GM18508 (cell line): ENCODE measurements at regions not wholly inside any gene's neighbourhood (a gene's known extent, or its start where the extent isn't known, plus 50 kb on each side); places are given as distances from the start of the nearest gene placed in this dataset.
"Not testable (repeated sequence)": the region's sequence is repeated elsewhere in the genome, so short reads cannot be mapped to it uniquely, and the experiment has no call there.

Experiments
- ATAC-seq: cut with Tn5 transposase; IDR thresholded peaks from one replicate; pipeline ENCODE4 v1.9.1; 2021; ENCODE audit warnings: moderate number of reproducible peaks; ENCODE audit not compliant: insufficient read depth, unreplicated experiment

DNA sequence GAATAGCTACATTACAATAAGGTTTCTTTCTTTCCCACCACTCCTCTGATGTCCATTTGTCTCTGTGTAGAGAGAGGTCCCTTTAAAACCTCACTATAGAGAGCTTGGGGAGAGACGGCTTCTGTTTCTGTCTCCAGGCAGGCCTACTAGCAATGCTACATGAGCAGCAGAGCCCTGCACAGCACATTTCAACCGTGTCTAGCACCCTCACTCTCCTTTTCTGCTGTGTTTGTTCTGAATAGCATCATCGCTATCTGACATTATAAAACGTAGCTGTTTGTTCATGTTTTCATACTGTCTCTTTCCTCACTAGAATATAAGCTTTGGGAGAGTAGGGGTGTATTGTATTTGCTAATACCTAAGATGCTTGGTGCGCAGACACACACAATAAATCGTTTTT, 487.8 kb upstream of the DPP6 start:
- ATAC-seq = no peak

DNA sequence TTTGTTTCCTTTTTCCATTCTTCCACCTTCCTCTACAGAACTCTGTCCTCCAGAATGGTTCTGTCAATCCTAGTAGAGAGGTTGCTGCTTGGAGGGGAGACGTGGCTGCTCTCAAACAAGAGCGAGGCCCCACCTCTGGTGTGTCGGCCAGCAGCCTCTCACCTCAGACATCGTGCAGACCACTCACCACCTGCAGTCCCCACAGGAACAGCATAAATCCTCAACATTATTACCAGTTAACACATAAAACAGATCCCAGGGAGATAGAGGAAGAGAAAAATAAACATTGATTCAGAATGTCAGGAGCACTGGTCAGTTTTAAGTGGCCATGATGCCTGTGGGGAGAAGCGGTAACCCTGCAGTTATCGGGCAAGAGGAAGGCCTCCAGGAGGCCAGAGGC, 485.9 kb upstream of the DPP6 start:
- ATAC-seq = no peak

DNA sequence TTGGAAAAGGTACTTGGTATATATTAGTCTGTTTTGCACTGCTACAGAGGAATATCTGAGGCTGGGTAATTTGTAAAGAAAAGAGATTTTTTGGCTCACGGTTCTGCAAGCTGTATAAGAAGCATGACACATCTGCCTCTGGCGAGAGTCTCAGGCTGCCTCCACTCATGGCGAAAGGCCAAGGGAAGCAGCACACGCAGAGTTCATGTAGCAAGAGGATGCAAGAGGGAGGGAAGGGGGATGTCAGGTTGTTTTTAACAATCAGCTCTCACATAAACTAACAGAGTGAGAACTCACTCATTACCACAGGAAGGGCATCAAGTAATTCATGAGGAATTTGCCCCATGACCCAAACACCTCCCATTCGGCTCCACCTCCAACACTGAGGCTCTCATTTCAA, 484.8 kb upstream of the DPP6 start:
- ATAC-seq = no peak

DNA sequence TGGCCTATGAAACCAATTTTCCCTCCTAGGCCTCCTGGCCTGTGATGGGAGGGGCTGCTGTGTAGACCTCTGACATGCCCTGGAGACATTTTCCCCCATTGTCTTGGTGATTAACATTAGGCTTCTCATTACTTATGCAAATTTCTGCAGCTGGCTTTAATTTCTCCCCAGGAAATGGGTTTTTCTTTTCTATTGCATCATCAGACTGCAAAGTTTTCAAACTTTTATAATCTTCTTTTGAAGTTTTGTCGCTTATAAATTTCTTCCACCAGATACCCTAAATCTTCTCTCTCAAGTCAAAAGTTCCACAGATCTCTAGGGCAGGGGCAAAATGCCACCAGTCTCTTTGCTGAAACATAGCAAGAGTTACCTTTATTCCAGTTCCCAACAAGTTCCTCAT, 482.7 kb upstream of the DPP6 start:
- ATAC-seq = not testable (repeated sequence)

DNA sequence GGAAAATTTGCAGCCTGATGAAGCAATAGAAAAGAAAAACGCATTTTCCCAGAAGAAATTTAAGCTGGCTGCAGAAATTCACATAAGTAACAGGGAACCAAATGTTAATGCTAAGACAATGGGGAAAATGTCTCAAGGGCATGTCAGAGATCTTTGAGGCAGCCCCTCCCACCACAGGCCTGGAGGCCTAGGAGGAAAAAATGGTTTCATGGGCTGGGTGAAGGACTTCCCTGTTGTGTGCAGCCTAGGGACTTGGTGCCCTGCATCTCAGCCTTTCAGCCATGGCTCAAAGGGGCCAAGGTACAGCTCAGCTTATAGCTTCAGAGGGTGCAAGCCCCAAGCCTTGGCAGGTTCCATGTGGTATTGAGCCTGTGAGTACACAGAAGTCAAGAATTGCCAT, 476.1 kb upstream of the DPP6 start:
- no peak for ATAC-seq

DNA sequence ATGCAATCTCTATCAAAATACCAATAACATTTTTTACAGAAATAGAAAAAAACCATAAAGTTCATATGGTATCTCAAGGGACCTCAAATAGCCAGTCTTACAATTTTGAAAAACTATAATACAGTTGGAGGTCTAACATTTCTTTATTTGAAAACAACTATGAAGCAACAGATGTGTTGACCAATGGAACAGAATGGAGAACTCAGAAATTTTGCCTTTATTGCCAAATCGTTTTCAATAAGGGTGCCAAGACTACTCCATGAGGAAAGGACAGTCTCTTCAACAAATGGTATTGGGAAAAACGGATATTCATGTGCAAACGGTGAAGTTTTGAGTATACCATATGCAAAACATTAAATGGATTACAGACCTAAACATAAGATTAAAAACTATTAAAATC, 470.8 kb upstream of the DPP6 start:
- ATAC-seq = no peak

DNA sequence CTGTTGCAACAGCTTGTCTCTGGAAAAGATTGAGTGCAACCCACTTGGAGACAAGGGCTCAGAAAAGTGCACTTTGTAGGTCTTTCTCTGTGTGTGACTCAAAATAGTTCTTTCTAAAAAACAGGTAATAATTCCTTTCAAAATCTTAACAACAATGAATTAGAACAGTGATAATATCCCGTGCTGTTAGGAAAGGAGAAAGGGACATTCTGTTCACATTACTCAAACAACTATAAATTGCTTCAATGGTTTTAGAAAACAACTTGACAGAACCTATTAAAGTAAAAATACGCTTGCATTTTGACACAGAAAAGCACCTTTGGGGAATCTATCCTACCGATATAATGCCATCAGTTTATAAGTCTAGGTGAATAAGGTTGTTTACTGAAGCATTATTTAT, 468.1 kb upstream of the DPP6 start:
- no peak for ATAC-seq

DNA sequence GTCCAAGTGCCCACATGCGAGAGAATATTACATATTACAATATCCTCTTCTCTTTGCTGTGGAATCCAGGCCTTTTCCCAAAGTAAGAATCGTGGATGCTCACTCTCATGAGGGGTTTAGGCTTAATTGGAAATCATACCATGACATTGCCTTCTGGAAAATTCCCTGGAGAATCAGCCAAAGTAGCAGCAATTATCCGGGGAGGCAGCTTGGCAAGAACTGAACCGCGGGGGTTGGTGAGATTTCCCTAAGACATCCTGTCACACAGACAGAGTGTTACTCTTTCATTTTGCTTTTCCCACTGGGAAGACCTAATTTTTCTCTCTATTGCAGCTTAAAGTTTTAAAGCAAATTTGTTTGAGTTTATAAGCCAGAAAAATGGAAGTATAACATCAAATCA, 463.6 kb upstream of the DPP6 start:
- ATAC-seq = no peak

DNA sequence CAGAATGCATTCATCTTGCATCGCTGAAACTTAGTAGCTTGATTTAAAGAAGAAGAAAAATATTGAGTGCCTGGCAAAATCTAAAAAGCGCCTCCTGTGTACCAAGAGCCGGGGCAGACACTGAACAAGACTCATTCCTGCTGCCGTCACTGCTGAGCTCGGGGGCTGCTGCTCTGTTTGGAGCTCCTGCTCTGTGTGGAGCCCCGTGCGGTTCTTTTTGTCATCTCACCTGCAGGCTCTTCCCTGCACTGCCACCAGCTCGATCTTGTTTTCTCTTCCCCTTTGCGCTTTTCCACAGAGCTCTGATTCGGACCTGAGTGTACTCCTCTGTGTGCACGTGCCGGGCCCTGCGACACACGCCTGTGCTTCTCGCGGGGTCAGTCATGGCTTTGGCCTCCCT, 462.1 kb upstream of the DPP6 start:
- no peak for ATAC-seq

DNA sequence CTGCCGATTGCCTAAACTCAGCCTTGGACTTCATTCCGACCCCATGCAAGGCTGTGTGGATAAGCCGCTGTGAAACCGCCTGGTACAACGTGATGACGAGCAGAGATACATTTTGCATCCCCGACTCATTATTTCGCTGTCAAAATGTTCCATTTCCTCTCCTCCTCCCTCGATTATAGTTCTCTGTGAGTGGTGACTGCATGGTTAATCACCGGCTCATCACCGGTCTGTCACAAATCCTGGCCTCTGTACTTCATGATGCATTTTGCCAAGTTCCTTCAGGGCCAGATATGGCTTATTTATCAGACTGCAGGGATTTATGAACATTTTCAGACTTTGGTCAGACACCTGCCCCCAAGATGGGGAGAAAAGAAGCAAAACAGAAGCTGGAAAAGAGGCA, 461.6 kb upstream of the DPP6 start:
- no peak for ATAC-seq

DNA sequence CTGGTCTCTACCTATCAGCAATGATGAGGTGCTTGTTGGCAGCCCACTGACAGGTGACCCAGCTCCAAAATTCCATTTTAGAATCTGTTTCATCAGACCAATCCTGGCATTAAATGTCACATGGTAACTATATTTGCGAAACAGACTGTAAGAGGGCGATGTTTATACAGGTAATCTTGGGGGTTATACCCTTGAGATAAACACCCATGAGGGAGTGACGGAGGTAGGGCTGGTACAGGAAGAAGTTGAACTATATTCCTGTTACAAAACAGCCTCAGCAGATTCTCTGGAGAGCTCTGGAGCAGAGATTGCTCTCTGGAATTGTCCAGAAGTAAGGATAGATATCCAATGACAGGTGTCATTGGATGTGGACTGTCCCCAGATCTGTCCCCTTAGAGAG, 444.8 kb upstream of the DPP6 start:
- ATAC-seq = no peak

DNA sequence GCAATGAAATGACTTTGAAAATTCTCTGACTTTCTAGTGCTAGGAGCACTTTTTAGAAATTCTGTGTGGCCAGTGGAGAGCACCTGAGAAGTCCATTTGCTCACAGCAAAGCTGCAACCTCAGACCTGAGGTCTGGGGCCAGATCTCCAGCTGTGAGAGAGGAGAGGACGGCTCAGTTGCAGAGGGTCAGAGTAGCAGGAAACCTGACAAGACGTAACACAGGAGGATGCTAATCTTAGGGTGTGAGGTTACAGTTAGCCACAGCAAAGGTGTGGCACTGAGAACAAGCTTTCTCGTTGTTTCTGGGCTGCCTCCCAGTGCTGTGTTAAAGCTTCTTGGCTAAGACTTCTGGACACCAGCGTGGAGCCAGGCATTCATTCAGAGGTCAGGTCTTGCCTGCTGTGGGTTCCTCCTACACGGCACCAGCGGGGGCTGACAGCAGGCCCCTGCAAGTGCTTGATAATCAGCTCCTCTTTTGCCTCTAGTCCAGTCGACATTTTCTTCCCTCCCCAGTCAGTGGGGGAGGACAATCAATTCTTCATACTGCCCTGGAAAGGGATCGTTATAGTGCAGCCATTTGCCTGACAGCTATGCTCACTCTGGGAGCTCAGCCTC, 435.4 kb upstream of the DPP6 start:
- no peak for ATAC-seq

DNA sequence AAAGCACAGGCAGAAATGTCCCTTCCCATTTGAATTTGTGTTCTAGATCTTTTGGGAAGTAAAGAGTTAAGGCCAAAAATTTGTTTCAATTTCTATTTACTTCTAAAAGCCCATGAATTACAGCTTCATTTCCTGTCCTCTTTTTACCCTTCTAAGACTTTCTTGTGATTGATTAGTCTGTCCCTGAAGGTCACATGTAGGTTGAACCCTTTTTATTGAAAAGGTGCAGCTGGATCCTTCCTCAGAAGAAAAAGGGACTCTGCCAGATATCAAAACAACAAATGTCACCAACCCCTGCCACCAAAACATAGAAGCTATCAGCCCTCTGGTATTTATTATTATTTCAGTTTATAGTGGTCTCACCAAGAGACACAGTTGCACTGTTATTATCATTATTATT, 424.9 kb upstream of the DPP6 start:
- ATAC-seq = no peak

DNA sequence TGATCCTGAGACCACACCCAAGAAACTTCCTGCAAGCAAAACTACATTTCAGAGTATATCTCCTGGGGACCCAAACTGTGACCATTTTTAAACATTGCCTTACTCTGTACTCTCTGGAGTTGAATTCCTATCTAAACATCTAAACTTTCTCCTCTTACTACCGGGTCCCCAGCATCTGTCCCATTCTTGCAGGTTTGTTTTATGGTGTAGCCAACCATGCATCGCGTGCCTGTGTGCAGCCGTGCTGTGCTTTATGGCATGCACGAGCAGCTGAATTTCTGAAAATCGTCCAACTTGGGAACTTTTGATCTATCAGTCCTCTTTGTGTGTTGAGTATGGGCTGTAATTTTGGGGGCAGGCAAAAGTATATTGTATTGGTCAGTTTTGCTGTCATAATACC, 423.8 kb upstream of the DPP6 start:
- no peak for ATAC-seq

DNA sequence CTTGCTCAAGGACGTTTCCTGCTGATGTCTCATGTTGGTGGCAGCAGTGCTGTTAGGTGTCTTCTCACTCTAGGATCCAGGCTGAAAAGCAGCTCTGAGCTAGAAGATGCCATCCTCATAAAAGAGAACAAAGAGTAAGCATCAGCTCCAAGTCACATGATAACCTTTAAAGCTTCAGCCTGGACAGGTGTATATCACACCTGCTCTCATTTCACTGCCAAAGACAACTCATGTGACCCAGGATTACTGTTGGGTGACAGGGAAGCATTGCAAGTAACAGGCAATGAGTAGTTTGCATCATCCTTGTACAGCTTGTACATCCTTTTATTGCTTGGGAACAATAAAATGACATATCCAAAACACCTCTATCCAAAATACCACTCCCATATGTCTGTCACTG, 423.4 kb upstream of the DPP6 start:
- no peak for ATAC-seq

DNA sequence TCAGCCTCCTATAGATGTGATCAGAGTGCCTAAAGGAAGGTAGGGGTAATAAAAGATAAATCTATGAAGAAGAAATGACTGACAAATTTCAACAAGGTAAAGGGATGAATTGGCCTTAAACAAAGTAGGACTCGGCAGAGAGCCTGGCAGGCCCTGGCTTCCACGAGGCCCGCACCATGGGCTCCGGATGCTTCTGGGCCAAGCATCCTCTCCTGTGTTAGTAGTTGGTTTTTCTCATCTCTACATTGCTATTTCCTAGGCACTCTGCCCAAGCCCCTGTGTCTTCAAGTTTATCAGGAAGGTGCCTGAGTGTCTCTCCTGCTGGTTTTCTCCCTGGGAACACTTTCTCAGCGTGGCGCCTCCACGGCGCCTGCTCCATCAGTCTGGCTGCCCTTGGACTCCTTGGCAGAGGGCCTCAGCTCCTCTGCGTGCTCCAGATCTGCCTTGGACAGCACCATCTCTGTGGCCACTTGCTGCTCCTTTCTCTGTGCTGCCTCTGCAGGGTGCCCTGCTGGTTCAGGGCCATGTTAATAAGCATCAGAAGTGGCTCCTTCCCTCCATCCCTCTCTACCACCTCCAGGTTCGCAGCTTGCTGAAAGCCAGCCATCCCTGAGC, 413.3 kb upstream of the DPP6 start:
- ATAC-seq = no peak

DNA sequence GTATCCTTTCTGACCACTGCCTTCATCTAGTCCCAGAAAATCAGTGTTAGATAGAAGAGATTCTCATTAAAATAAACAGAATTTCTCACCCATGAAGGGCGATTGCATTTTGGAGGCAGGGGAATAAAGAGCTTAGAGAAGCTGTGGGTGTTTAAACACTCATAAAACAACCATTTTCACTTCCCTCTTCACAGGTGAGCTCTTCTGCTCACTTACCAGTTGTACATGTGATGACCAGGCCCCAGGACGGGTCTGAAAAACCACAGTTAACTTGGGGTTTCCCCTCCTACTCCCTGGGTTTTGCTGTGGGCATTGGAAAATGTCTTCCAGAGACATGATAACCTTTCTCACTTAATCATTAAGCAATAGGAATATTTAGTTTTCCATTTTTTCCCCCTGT, 411.6 kb upstream of the DPP6 start:
- no peak for ATAC-seq

DNA sequence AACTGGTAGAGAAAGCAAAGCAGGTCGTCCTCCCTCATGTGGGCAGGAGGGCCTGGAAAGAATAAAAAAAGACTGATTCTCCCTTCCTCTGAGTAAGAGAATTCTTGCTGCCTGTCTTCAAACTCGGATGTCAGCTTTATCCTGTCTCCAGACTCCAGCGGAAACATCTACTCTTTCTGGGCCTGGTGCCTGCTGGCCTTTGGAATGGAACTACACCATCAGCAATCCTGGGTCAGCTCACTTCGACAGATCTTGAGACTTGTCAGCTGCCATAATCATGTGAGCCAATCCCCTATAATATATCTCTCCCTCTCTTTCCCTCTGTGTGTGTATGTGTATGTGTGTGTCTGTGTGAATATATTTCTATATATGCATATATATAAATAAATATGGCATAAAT, 411.0 kb upstream of the DPP6 start:
- no peak for ATAC-seq

DNA sequence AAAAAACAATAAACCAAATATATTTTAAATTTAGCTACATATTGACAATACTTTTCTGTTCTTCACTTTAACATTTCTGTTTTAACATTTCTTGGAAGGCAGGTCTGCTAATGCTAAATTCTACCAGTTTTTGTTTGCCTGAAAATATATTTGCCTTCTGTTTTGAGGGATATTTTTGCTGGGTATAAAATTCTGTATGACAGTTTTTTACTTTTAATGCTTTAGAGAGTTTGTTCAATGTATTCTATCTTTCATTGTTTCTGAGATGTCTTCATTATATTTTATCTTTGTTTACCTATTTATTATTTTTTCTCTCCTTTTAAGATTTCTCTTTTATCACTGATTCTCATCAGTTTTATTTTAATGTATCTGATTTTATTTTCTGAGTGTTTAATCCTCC, 409.2 kb upstream of the DPP6 start:
- no peak for ATAC-seq

DNA sequence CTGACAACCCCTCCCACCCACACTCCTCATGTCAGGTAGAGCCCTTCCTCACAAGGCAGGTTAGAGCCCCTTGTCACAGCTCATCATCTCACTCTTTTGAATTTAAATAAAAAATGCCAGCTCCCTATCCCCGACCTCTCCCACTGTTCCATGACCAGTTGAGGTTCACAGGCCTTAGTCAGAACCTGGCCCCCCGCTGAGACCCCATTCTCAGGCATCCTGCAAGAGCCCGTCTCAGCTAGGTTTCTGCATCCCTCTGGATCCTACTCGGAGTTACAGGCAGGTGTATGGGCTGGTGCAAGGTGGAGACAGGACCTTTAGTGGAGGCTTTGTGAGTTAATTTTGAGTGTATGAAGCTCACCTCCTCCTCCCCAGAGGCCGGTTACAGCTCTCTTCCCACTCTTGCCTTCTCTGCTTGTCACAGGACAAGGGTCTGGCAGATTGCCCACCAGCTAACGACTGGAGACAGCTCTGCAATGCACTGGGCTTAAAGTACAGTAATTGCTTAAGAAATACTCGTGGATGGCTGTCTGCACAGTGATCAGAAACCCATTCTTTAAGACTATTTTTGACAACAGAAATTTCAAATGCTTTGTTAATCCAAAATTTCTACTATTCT, 394.9 kb upstream of the DPP6 start:
- ATAC-seq = no peak

DNA sequence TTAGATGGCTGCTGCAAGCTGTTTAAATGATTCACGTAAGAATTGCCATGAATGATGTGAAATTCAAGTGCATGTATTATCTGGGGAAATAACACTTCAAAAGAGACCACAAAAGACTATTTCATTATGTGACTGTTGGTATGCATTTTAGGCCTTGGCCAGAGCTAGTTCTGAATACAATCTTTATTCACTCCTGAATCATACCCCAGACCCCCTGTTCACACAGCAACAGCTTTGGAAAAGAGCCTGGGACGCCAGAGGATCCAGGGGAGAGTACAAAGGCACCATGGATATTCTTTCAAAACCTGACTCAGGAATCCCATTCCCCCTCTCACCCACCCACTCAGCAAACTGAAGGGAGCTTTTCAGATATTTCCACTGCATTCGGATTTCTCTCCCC, 377.1 kb upstream of the DPP6 start:
- no peak for ATAC-seq

DNA sequence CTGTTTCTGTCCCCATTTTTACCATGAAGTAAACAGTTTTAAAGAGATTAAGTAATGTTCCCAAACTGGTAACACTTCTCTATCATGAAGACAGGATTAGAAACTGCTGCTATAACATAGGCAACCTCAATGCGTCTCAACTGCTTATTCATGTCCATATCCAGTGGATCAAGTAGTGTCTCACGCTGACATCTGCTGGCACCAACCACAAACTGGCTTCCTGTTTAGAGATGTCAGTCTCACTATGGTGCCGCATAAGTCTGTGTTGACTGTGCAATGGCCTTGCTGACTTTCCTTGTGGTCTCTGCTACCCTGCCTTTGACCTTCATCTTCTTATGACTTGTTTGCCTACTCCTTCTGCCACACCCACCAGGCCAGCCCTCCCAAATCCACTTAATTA, 369.6 kb upstream of the DPP6 start:
- ATAC-seq = no peak
